ENCODE measurements at regions not wholly inside any gene's neighbourhood (a gene's known extent, or its start where the extent isn't known, plus 50 kb on each side); places are given as distances from the start of the nearest gene placed in this dataset.

GRCh38 chr4:125551466-125551865, 236.7 kb downstream of the FAT4 start:
- no peak for DNase-seq (ENCODE audit: low read depth in 2 of 2)
- Histone ChIP-seq H3K27ac (ENCODE audit: insufficient read depth, low read length) (no peak overlapping the region), H3K79me2 (ENCODE audit: control insufficient read depth, insufficient read depth, low read length) (no peaks in the 10 kb centered on the region), H3K4me3 (replicated peaks in 1 of 4; ENCODE audit: control extremely low read depth in 1 of 4, insufficient read depth in 1 of 4, low read depth in 3 of 4, low read length in 4 of 4) (no peak overlapping the region), H3K36me3 (ENCODE audit: control insufficient read depth, insufficient read depth, low read length) (no peaks in the 10 kb centered on the region), H3K4me2 (ENCODE audit: extremely low read depth, insufficient read depth, low read length) (no peak overlapping the region), H3K4me1 (ENCODE audit: control insufficient read depth, extremely low read depth, insufficient read depth, low read length) (no peaks in the 10 kb centered on the region), H3K9ac (ENCODE audit: insufficient read depth, low read length) (no peak overlapping the region), H2AFZ (ENCODE audit: low read length) (no peak overlapping the region), H3K9me3 (ENCODE audit: control insufficient read depth, insufficient read depth, low read depth, low read length) (no peaks in the 10 kb centered on the region), H3K27me3 (ENCODE audit: control insufficient read depth, insufficient read depth, low read length) (no peaks in the 10 kb centered on the region), H4K20me1 (ENCODE audit: control insufficient read depth, extremely low read depth, insufficient read depth, low read length) (no peaks in the 10 kb centered on the region)
- TF ChIP-seq EZH2 (IDR thresholded peaks at IDR 0.05; ENCODE audit: low read length, missing control alignments) (no peak), CTCF (conservative IDR thresholded peaks at IDR 0.05 in 1 of 2, IDR thresholded peaks at IDR 0.05 in 1 of 2; ENCODE audit: low read depth in 1 of 2, low read length in 2 of 2) (no peak)

- no peak for DNase-seq (ENCODE audit: low read depth in 2 of 2)
- Histone ChIP-seq H3K4me3 (replicated peaks in 1 of 4; ENCODE audit: control extremely low read depth in 1 of 4, insufficient read depth in 1 of 4, low read depth in 3 of 4, low read length in 4 of 4) (no peak overlapping the region), H3K79me2 (ENCODE audit: control insufficient read depth, insufficient read depth, low read length) (no peaks in the 10 kb centered on the region), H3K4me1 (ENCODE audit: control insufficient read depth, extremely low read depth, insufficient read depth, low read length) (no peaks in the 10 kb centered on the region), H3K27ac (ENCODE audit: insufficient read depth, low read length) (no peak overlapping the region), H3K9ac (ENCODE audit: insufficient read depth, low read length) (no peak overlapping the region), H3K36me3 (ENCODE audit: control insufficient read depth, insufficient read depth, low read length) (no peaks in the 10 kb centered on the region), H2AFZ (ENCODE audit: low read length) (no peak overlapping the region), H3K9me3 (ENCODE audit: control insufficient read depth, insufficient read depth, low read depth, low read length) (no peaks in the 10 kb centered on the region), H3K27me3 (ENCODE audit: control insufficient read depth, insufficient read depth, low read length) (no peaks in the 10 kb centered on the region), H3K4me2 (ENCODE audit: extremely low read depth, insufficient read depth, low read length) (no peak overlapping the region), H4K20me1 (ENCODE audit: control insufficient read depth, extremely low read depth, insufficient read depth, low read length) (no peaks in the 10 kb centered on the region)
- no peak for TF ChIP-seq EZH2 (IDR thresholded peaks at IDR 0.05; ENCODE audit: low read length, missing control alignments)
- TF ChIP-seq CTCF (conservative IDR thresholded peaks at IDR 0.05 in 1 of 2, IDR thresholded peaks at IDR 0.05 in 1 of 2; ENCODE audit: low read depth in 1 of 2, low read length in 2 of 2), result no peak
These were observed 237.2 kb downstream of the FAT4 start for GRCh38 chr4:125551967-125552366.

GRCh38 chr4:125572601-125573000, 257.8 kb downstream of the FAT4 start:
- H3K9ac ChIP-seq (ENCODE audit: insufficient read depth, low read length), result no peak overlapping the region
- H3K4me1 ChIP-seq (ENCODE audit: control insufficient read depth, extremely low read depth, insufficient read depth, low read length), result no peaks in the 10 kb centered on the region
- no peaks in the 10 kb centered on the region for H3K79me2 ChIP-seq (ENCODE audit: control insufficient read depth, insufficient read depth, low read length)
- no peak overlapping the region for H3K4me2 ChIP-seq (ENCODE audit: extremely low read depth, insufficient read depth, low read length)
- no peak overlapping the region for H3K27ac ChIP-seq (ENCODE audit: insufficient read depth, low read length)
- H3K36me3 ChIP-seq (ENCODE audit: control insufficient read depth, insufficient read depth, low read length), result no peaks in the 10 kb centered on the region
- TF ChIP-seq EZH2 (IDR thresholded peaks at IDR 0.05; ENCODE audit: low read length, missing control alignments) (no peak), CTCF (conservative IDR thresholded peaks at IDR 0.05 in 1 of 2, IDR thresholded peaks at IDR 0.05 in 1 of 2; ENCODE audit: low read depth in 1 of 2, low read length in 2 of 2) (no peak)
- H3K4me3 ChIP-seq (replicated peaks in 1 of 4; ENCODE audit: control extremely low read depth in 1 of 4, insufficient read depth in 1 of 4, low read depth in 3 of 4, low read length in 4 of 4), result no peak overlapping the region
- no peaks in the 10 kb centered on the region for H3K27me3 ChIP-seq (ENCODE audit: control insufficient read depth, insufficient read depth, low read length)
- peak in 1 of 2 donors; percentile 14 for DNase-seq (ENCODE audit: low read depth in 2 of 2)
- H3K9me3 ChIP-seq (ENCODE audit: control insufficient read depth, insufficient read depth, low read depth, low read length), result no peaks in the 10 kb centered on the region
- H4K20me1 ChIP-seq (ENCODE audit: control insufficient read depth, extremely low read depth, insufficient read depth, low read length), result no peaks in the 10 kb centered on the region
- H2AFZ ChIP-seq (ENCODE audit: low read length), result no peak overlapping the region

All from fibroblast of lung (primary cell).